ENCODE measurements at regions not wholly inside any gene's neighbourhood (a gene's known extent, or its start where the extent isn't known, plus 50 kb on each side); places are given as distances from the start of the nearest gene placed in this dataset.
"Not testable (repeated sequence)": the region's sequence is repeated elsewhere in the genome, so short reads cannot be mapped to it uniquely, and the experiment has no call there.

DNA sequence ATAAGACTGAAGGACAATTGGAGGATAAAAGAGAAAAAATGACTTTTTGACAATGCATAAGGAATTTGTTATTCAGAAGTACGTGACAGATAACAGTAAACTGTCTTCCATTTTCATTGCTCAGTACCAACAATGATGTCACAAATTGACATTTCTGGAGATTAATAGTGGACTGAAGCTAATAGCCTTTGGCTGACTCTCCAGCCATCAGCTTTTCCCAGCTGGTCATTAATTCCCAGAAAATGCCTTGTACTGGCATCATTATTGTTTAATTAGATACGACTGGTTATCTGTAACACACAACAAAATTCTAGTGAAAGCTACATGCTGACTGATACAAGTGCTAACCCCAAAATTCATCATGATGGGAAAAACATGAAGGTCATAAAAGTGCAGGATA lies 147.9 kb upstream of the FGF13 start:
- no peak for DNase-seq (ENCODE audit: low read depth)

GRCh38 chrX:138858951-138859350 lies 147.4 kb upstream of the FGF13 start:
- DNase-seq (ENCODE audit: low read depth): no peak

DNA sequence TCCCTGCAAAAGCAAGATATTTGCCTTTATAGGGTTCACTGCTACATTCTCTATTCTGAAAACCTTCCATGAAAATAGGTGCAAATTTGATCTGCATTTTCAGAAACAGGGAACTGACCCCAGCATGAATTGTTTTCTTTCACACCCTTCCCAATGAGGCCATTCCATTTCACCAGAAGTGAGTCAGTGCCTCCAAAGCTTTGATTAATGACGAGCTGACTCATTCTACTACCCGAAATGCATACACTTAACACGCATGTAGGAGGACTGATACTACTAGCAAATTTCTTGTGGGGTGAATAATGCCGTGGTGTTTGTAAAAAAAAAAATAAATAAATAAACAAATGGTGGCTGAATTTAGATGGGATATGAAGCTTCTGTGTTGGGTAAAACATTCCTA lies 146.9 kb upstream of the FGF13 start:
- DNase-seq (ENCODE audit: low read depth): no peak

GRCh38 chrX:138856881-138857604 lies 145.5 kb upstream of the FGF13 start:
- no peak for DNase-seq (ENCODE audit: low read depth)

GRCh38 chrX:138853936-138854335 lies 142.4 kb upstream of the FGF13 start:
- no peak for DNase-seq (ENCODE audit: low read depth)

DNA sequence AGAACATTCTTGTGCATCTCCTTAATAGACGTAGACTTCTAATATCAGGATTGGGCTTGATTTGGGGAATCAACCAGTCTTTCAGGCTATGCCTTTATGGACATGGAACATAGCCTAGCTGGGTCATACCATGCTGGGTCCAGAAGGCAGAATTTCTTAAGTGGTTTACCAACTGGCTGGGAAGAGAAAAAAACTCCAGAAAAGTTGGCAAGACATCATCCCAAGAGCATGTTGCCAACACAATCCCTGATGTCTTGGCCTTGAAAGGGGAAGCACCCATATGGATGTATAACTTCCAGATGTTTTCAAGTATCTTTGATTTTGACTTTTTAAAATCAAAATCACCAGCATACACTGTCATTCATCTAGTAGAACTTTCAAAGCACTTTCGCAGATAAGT lies 138.0 kb upstream of the FGF13 start:
- DNase-seq (ENCODE audit: low read depth): no peak

DNA sequence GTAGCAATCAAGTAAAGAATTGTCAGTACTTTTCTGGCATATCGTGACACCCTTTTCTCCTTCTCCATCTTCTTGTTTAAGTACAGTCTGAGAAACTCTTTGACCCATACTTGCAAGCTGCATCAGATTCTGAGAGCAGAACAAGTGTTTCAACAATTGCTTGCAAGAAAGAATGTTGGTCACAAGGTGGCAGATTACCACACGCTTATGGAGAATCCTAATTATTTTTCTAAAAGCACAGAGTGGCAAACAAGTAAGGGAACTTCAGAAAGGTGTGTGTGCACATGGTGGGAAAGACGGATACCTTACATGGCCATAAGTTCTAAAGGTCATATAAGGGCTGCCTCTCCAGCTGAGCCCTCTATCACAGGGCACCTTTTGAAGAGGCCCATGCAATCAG lies 136.4 kb upstream of the FGF13 start:
- no peak for DNase-seq (ENCODE audit: low read depth)

DNA sequence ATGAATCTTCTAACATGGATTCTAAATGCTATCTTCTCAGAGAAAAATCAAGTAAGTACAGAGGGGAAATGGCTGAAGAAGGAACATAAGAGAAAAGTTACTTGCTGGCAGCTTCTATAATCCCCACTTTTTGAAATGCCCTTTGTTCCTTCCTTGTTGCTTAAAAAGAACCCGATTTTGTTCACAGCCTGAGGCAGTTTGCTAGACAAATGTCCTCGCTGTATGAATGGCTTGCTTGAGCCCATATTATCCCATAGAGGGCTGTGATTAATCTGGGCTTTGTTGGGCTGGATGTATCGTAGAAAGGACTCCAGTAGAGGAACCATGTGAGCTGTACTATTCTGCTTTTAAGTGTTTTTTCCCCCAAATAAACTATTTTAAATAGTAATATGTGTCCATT lies 134.3 kb upstream of the FGF13 start:
- no peak for DNase-seq (ENCODE audit: low read depth)

DNA sequence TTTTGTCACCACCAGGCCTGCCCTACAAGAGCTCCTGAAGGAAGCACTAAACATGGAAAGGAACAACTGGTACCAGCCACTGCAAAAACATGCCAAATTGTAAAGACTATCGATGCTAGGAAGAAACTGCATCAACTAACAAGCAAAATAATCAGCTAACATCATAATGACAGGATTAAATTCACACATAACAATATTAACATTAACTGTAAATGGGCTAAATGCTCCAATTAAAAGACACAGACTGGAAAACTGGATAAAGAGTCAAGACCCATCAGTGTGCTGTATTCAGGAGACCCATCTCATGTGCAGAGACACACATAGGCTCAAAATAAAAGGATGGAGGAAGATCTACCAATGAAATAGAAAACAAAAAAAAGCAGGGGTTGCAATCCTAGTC lies 95.9 kb upstream of the FGF13 start:
- not testable (repeated sequence) for DNase-seq (ENCODE audit: low read depth)

- DNase-seq (ENCODE audit: low read depth): no peak
Observed at GRCh38 chrX:138794246-138794645, 82.7 kb upstream of the FGF13 start.

DNA sequence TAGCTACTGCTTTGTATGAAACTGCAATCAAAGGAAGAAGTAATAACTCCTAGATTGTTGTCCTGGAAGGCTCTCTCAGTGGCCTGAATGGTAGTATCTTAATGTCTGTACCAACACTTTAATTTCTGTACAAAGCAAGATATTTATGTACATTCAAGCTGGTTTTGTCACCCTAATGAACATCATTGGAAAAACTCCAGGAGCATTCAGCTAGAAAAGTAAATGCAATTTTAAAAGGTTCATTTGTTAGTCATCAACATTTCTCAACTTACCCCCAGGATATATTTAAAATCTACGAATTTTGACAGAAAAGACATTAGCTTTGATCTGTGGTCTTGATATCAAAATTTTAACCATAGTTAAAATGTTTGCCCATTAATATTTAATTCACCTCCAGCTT lies 80.0 kb upstream of the FGF13 start:
- DNase-seq (ENCODE audit: low read depth): no peak

DNA sequence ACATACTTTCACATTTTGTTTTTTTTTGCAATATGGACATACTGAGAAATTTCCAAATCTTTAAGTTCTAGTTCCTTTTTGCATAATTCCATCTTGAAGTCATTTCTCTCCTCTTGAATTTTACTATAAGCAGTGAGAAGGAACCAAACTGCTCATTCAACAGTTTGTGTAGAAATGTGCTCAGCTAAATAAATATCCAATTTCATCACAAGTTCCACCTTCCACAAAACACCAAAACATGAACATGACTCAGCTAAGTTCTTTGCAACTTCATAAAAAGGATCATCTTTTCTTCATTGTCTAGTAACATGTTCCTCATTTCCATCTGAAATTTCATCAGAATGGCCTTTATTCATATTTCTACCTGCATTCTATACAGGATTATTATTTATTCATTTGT lies 77.3 kb upstream of the FGF13 start:
- no peak for DNase-seq (ENCODE audit: low read depth)

GRCh38 chrX:138778576-138778909 lies 67.0 kb upstream of the FGF13 start:
- DNase-seq (ENCODE audit: low read depth): not testable (repeated sequence)

DNA sequence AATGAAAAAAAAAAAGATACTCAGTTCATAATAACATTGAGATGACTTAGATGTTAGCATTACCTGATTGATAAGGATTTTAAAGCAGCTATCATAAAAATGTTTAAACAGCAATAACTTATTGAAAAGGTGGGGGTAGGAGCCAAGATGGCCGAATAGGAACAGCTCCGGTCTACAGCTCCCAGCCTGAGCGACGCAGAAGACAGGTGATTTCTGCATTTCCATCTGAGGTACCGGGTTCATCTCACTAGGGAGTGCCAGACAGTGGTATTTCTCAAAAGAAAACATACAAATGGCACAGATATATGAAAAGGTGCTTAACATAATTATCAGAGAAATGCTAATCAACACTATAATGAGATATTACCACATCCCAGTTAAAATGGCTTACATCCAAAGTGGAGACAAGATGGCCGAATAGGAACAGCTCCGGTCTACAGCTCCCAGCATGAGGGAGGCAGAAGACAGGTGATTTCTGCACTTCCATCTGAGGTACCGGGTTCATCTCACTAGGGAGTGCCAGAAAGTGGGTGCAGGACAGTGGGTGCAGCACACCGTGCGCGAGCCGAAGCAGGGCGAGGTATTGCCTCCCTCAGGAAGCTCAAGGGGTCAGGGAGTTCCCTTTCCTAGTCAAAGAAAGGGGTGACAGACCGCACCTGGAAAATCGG lies 66.5 kb upstream of the FGF13 start:
- not testable (repeated sequence) for DNase-seq (ENCODE audit: low read depth)

GRCh38 chrX:138777230-138777629 lies 65.7 kb upstream of the FGF13 start:
- DNase-seq (ENCODE audit: low read depth): no peak

DNA sequence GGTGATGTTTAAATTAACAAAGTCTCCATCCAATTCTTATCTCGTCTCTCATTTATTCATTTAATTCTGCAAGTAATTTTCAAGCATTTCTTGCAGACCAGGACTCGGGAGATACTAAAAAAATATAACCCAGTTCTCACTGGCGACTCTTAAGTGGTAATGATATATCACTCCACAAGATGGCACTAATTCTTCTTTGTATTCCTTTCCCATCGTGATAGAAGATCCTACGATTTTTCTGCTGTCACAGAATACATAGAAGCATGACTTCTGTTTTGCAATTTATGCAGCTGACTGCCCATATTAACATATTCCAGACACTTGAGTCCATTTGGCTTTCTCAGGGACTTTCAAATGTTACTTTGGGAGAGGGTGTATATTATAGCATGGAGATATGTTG lies 64.0 kb upstream of the FGF13 start:
- DNase-seq (ENCODE audit: low read depth): no peak

- no peak for DNase-seq (ENCODE audit: low read depth)
Observed at GRCh38 chrX:138771047-138771446, 59.5 kb upstream of the FGF13 start.

DNA sequence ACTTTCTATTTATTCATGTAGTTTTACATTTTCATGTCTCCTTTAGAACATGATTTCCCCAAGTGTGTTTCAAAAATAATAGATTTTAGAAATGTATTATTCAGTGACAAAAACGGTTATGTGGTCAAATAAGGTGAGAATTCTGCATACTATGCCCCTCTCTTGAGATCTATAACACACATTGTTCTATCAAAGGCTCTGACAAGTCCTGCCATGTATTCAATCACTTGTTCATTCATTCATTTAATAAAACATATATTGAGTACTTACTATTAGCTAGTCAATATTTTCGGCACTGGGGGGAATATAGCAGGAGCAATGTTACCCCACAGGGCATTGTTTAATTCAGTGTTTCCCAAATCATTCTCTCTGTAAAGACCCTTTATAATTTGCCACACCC lies 58.4 kb upstream of the FGF13 start:
- no peak for DNase-seq (ENCODE audit: low read depth)

DNA sequence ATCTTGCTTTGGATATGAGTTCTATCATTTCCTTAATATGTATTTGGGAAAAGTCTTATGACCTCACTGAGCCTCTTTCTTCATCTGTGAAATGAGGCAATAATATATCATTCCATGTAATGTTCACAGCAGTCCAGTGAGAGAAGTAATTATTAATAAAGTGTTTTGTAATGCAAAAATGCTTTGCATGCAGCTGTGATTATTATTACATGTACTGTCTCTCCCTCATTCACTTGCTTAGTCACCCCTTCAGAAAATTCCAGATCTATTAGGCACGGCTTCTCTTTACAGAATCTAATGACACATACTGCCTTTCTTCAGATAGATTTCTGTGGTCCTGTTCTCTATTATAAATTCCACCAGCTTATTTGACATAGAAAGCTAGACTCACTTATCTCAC lies 53.5 kb upstream of the FGF13 start:
- no peak for DNase-seq (ENCODE audit: low read depth)

GRCh38 chrX:138763761-138764160 lies 52.2 kb upstream of the FGF13 start:
- DNase-seq (ENCODE audit: low read depth): no peak

DNA sequence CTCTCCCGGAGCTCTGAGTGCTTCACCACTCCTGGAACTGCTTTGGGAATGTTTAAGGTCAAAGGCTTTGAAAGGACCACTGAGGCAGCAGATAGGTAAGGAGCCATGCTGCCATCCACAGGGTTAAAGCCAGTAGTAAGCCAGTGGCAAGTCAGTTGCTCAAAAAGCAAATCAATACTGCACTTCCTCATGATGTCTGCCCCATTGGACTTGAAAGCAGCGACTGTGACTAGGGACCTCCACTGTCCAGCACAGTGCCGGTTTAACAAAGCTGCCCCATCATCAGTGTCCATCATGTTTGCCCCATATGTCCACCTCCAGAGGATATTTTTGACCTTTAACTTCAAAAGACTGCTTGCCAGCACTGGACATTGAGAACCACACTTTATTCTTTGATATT lies 49.9 kb upstream of the FGF13 start:
- no peak for DNase-seq (ENCODE audit: low read depth)

Measured in non-pigmented ciliary epithelial cell (primary cell).